Forelimb muscle (tissue), 1 donor: ENCODE measurements at regions not wholly inside any gene's neighbourhood (a gene's known extent, or its start where the extent isn't known, plus 50 kb on each side); places are given as distances from the start of the nearest gene placed in this dataset.

Experiments
- DNase-seq: peaks from one replicate; pipeline ENCODE4 v3.0.0-alpha.2; 2013; ENCODE audit warnings: low read depth

- no peak for DNase-seq
Measured at GRCh38 chr6:97591955-97592354, 308.9 kb upstream of the MMS22L start.

GRCh38 chr6:97594844-97595243 lies 311.8 kb upstream of the MMS22L start:
- no peak for DNase-seq

- no peak for DNase-seq
Measured at GRCh38 chr6:97621111-97621510, 338.1 kb upstream of the MMS22L start.

GRCh38 chr6:97626671-97627441 lies 343.8 kb upstream of the MMS22L start:
- no peak for DNase-seq

GRCh38 chr6:97629180-97629579 lies 346.2 kb upstream of the MMS22L start:
- DNase-seq = no peak

GRCh38 chr6:97630604-97631003 lies 347.6 kb upstream of the MMS22L start:
- DNase-seq = no peak

GRCh38 chr6:97632341-97632740 lies 349.3 kb upstream of the MMS22L start:
- DNase-seq = no peak

GRCh38 chr6:97639702-97640101 lies 356.7 kb upstream of the MMS22L start:
- DNase-seq = no peak

GRCh38 chr6:97644353-97644752 lies 361.3 kb upstream of the MMS22L start:
- DNase-seq = no peak

- DNase-seq = no peak
Measured at GRCh38 chr6:97645757-97646156, 362.7 kb upstream of the MMS22L start.

GRCh38 chr6:97653076-97653475 lies 370.1 kb upstream of the MMS22L start:
- DNase-seq = no peak

- DNase-seq = no peak
Measured at GRCh38 chr6:97653517-97653916, 370.5 kb upstream of the MMS22L start.

- DNase-seq = no peak
Measured at GRCh38 chr6:97654674-97655073, 371.7 kb upstream of the MMS22L start.

GRCh38 chr6:97656236-97656635 lies 373.2 kb upstream of the MMS22L start:
- no peak for DNase-seq

GRCh38 chr6:97656706-97657350 lies 373.8 kb upstream of the MMS22L start:
- DNase-seq = no peak

- DNase-seq = no peak
Measured at GRCh38 chr6:97658090-97658489, 375.1 kb upstream of the MMS22L start.

GRCh38 chr6:97663252-97663651 lies 380.2 kb upstream of the MMS22L start:
- DNase-seq = no peak

- DNase-seq = no peak
Measured at GRCh38 chr6:97665446-97665845, 382.4 kb upstream of the MMS22L start.

- DNase-seq = no peak
Measured at GRCh38 chr6:97666889-97667288, 383.9 kb upstream of the MMS22L start.

GRCh38 chr6:97668716-97669115 lies 385.7 kb upstream of the MMS22L start:
- DNase-seq = no peak

- DNase-seq = no peak
Measured at GRCh38 chr6:97669191-97670031, 386.4 kb upstream of the MMS22L start.

GRCh38 chr6:97674802-97675201 lies 391.8 kb upstream of the MMS22L start:
- DNase-seq = no peak

- no peak for DNase-seq
Measured at GRCh38 chr6:97677626-97678025, 394.6 kb upstream of the MMS22L start.
